K562 (cell line): ENCODE measurements at regions not wholly inside any gene's neighbourhood (a gene's known extent, or its start where the extent isn't known, plus 50 kb on each side); places are given as distances from the start of the nearest gene placed in this dataset.

Source experiments
- ATAC-seq: fragments of 200-7000 bp; cut with Tn5 transposase; 3 replicates; pipeline ENCODE4 v1.9.1; 2020; ENCODE audit warnings: moderate library complexity
- BruUV-seq: library from RNA; stranded (reverse); fragments of 400-500 nt; replicated peaks from 2 replicates; lab custom pipeline; 2021; lab: Mats Ljungman, UMichigan
- CTCF ChIA-PET: fragments of 300-600 bp; formaldehyde crosslinking; extraction: SDS; loops from one replicate; lab custom pipeline; 2021; ENCODE audit warnings: low intra/inter-chr PET ratio; lab: Yijun Ruan, JAX
- POLR2A ChIA-PET: fragments of 300-600, 350-650 bp; sonication (Branson Sonifier 250); formaldehyde crosslinking; extraction: SDS; loops from one replicate; lab custom pipeline; 2021; ENCODE audit warnings: antibody characterized with exemption, inconsistent platforms; lab: Yijun Ruan, JAX
- DNase-seq, 4 experiments: peaks; one replicate each; pipeline versions ENCODE4 v3.0.0 to v3.0.0-alpha.2; 2011 to 2018; ENCODE audit warnings: low spot score in 3 of 4, mixed read lengths in 3 of 4; ENCODE audit errors: extremely low read depth in 1 of 4
- FAIRE-seq: peaks from 2 replicates; lab custom pipeline; 2011; peaks lifted over from hg19 to GRCh38; lab: Jason Lieb, UNC
- H2AFZ ChIP-seq: 2 replicates; pipeline ENCODE4 v1.6.0; 2011; ENCODE audit warnings: low read depth, low read length, control low read depth, inconsistent platforms
- H3K27ac ChIP-seq: fragments of 200-600 bp; 3 replicates; pipeline ENCODE4 v1.8.0; 2011; ENCODE audit warnings: low read depth, mild to moderate bottlenecking, control low read depth, inconsistent platforms, low read length, moderate library complexity, mixed read lengths; ENCODE audit errors: extremely low read depth
- H3K27me3 ChIP-seq, 2 experiments: fragments of 300-600 bp in 1 of 2; 2 replicates in 1 of 2; 3 replicates in 1 of 2; pipeline versions ENCODE4 v1.6.0 to v1.8.0; 2011; ENCODE audit warnings: inconsistent platforms in 2 of 2, low read length in 2 of 2, mild to moderate bottlenecking in 1 of 2, mixed read lengths in 1 of 2, moderate library complexity in 1 of 2; ENCODE audit not compliant: control insufficient read depth in 2 of 2, insufficient read depth in 2 of 2
- H3K36me3 ChIP-seq: fragments of 300-600 bp; 3 replicates; pipeline ENCODE4 v1.8.0; 2011; ENCODE audit warnings: mild to moderate bottlenecking, low read length, inconsistent platforms; ENCODE audit not compliant: control insufficient read depth, insufficient read depth
- H3K4me1 ChIP-seq, 2 experiments: fragments of 200-600 bp in 1 of 2; replicated peaks in 1 of 2; 2 replicates in 1 of 2; 3 replicates in 1 of 2; pipeline versions ENCODE4 v1.5.1 to v1.8.0; 2011; ENCODE audit warnings: inconsistent platforms in 2 of 2, low read length in 2 of 2, mild to moderate bottlenecking in 1 of 2, mixed read lengths in 1 of 2, moderate library complexity in 1 of 2; ENCODE audit not compliant: control insufficient read depth in 2 of 2, insufficient read depth in 2 of 2
- H3K4me2 ChIP-seq: 2 replicates; pipeline ENCODE4 v1.6.1; 2011; ENCODE audit warnings: low read length, control low read depth, inconsistent platforms, mixed read lengths; ENCODE audit not compliant: insufficient read depth
- H3K4me3 ChIP-seq: fragments of 200-600 bp; sonication (generic), shearing (Covaris generic); 2 replicates; pipeline ENCODE4 v1.5.1; 2016; ENCODE audit warnings: control low read depth, inconsistent platforms
- H3K79me2 ChIP-seq: fragments of 200-600 bp; 3 replicates; pipeline ENCODE4 v1.8.0; 2011; ENCODE audit warnings: low read length, inconsistent platforms; ENCODE audit not compliant: control insufficient read depth, insufficient read depth
- H3K9ac ChIP-seq, 2 experiments: 2 replicates each; pipeline versions ENCODE4 v1.6.0 to v1.6.1; 2011; ENCODE audit warnings: low read depth in 2 of 2, low read length in 2 of 2, control low read depth in 1 of 2, inconsistent platforms in 1 of 2, mild to moderate bottlenecking in 1 of 2, mixed read lengths in 1 of 2; ENCODE audit not compliant: insufficient read depth in 1 of 2
- H3K9me1 ChIP-seq: one replicate; pipeline ENCODE4 v1.6.0; 2011; ENCODE audit warnings: inconsistent platforms, mild to moderate bottlenecking, low read length, moderate library complexity; ENCODE audit not compliant: control insufficient read depth, insufficient read depth
- H3K9me3 ChIP-seq: replicated peaks from 2 replicates; pipeline ENCODE4 v1.5.1; 2011; ENCODE audit warnings: low read depth, low read length, inconsistent platforms; ENCODE audit not compliant: control insufficient read depth, insufficient read depth
- H4K20me1 ChIP-seq: replicated peaks from 2 replicates; pipeline ENCODE4 v1.6.1; 2011; ENCODE audit warnings: low read length, inconsistent platforms, mixed read lengths; ENCODE audit not compliant: control insufficient read depth, insufficient read depth
- BCL6 ChIP-seq: fragments of 250-450 bp; sonication (Bioruptor Pico); IDR thresholded peaks from 2 replicates; pipeline ENCODE4 v1.4.0; 2020
- CBFA2T2 ChIP-seq: fragments of 450-650 bp; conservative IDR thresholded peaks from 2 replicates; pipeline ENCODE4 v1.6.1; 2017; ENCODE audit warnings: mild to moderate bottlenecking
- ESRRA ChIP-seq: fragments of 450-650 bp; IDR thresholded peaks from 2 replicates; pipeline ENCODE4 v1.6.1; 2014; ENCODE audit warnings: low read depth, mild to moderate bottlenecking, moderate library complexity, borderline replicate concordance
- IRF2 ChIP-seq: sonication (generic); formaldehyde crosslinking; IDR thresholded peaks from 2 replicates; pipeline ENCODE4 v1.8.1; 2022; ENCODE audit warnings: mild to moderate bottlenecking, missing genetic modification reagents
- KAT7 ChIP-seq: sonication (generic); formaldehyde crosslinking; IDR thresholded peaks from 2 replicates; pipeline ENCODE4 v1.8.0; 2022; ENCODE audit warnings: missing genetic modification reagents, mild to moderate bottlenecking, borderline replicate concordance
- LEF1 ChIP-seq: fragments of 450-650 bp; IDR thresholded peaks from 2 replicates; pipeline ENCODE4 v1.6.1; 2016; ENCODE audit warnings: mild to moderate bottlenecking
- MLLT1 ChIP-seq, 2 experiments: fragments of 450-650 bp; IDR thresholded peaks; 2 replicates each; pipeline ENCODE4 v1.6.1; 2016
- NCOA6 ChIP-seq: fragments of 450-650 bp; IDR thresholded peaks from 2 replicates; pipeline ENCODE4 v1.6.1; 2017; ENCODE audit warnings: mild to moderate bottlenecking
- PML ChIP-seq: IDR thresholded peaks from 2 replicates; pipeline ENCODE4 v1.6.1; 2012; ENCODE audit warnings: low read length, inconsistent platforms
- RBM15 ChIP-seq: fragments of 200-400 bp; formaldehyde crosslinking; IDR thresholded peaks from 2 replicates; pipeline ENCODE4 v1.6.1; 2018; ENCODE audit warnings: mild to moderate bottlenecking, low read length, moderate library complexity; ENCODE audit not compliant: insufficient read depth
- RREB1 ChIP-seq: fragments of 250-450 bp; sonication (Bioruptor Pico); IDR thresholded peaks from 2 replicates; pipeline ENCODE4 v1.4.0; 2020
- TGIF2 ChIP-seq: sonication (generic); formaldehyde crosslinking; IDR thresholded peaks from 2 replicates; pipeline ENCODE4 v1.8.1; 2022; ENCODE audit warnings: mild to moderate bottlenecking, missing genetic modification reagents, moderate library complexity
- ZNF140 ChIP-seq: fragments of 250-450 bp; sonication (Bioruptor Pico); IDR thresholded peaks from 2 replicates; pipeline ENCODE4 v1.8.0; 2021; ENCODE audit warnings: moderate library complexity, mild to moderate bottlenecking, inconsistent platforms
- ZNF146 ChIP-seq: IDR thresholded peaks from one replicate; pipeline ENCODE4 v1.6.1; 2018; ENCODE audit warnings: missing compliant biosample characterization; ENCODE audit not compliant: unreplicated experiment
- ZNF518B ChIP-seq: fragments of 250-450 bp; sonication (Bioruptor Pico); IDR thresholded peaks from 2 replicates; pipeline ENCODE4 v1.5.0; 2021; ENCODE audit warnings: mild to moderate bottlenecking, moderate library complexity
- WGBS: fragments of 100-300 bp; shearing (Covaris generic); methylation state at CpG from one replicate; pipeline ENCODE4 v1.1.6; 2016; ENCODE audit warnings: low coverage, mixed read lengths; ENCODE audit not compliant: insufficient coverage; ENCODE audit errors: missing lambda C conversion rate; 5-methylcytosine and 5-hydroxymethylcytosine counted together
- in situ Hi-C: fragments of 300-500 bp; cut with MboI; formaldehyde crosslinking; loops from 4 replicates; pipeline ENCODE4 v1.15.0; 2018; ENCODE audit warnings: inconsistent platforms, mixed read lengths
- intact Hi-C: fragments of 100-400 bp; cut with micrococcal nuclease; formaldehyde crosslinking; loops from 2 replicates; pipeline ENCODE4 v1.14.2; 2022

DNA sequence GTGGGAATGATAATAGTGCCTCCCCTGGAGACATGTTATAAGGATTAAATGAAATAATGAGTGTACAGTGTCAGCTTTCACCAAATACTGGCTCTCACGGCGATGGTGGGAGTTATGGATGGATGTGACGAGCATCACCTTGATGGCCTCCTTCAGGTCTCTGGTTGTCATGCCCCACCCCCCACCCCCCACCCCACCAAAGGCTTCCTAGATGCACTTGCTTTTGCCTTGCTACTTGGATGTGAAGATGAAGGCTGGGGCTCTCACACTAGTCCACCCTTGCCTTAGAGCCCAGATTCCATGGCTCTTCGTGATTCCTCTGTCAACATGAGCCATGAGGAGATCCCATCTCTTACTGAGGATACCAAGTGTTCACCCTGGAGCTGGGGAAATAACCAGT is 412.3 kb downstream of the NPHP4 start:
- Histone ChIP-seq H3K36me3 (no peaks in the 10 kb centered on the region), H3K4me3 (no peak overlapping the region), H3K9me1 (no peaks in the 10 kb centered on the region), H3K4me2 (no peak overlapping the region), H3K4me1 (no peaks in the 10 kb centered on the region)
- intact Hi-C loops: no loop called here
- no TSS peak for BruUV-seq
- no peak for DNase-seq
- POLR2A ChIA-PET: no interaction called here
- ATAC-seq: no peak
- in situ Hi-C loops: no loop called here
- 3% methylated on average over 4 of the region's 4 CpGs for WGBS
- TF ChIP-seq ZNF140 (CRISPR knock-in tag) (no peak), ZNF518B (CRISPR knock-in tag) (no peak), RREB1 (CRISPR knock-in tag) (no peak), BCL6 (CRISPR knock-in tag) (no peak), RBM15 (no peak), MLLT1 (IDR thresholded peaks at IDR 0.05) (no peak), PML (no peak), IRF2 (CRISPR knock-in tag) (no peak), KAT7 (no peak), CBFA2T2 (no peak), ZNF146 (CRISPR knock-in tag) (no peak), LEF1 (no peak), ESRRA (no peak), NCOA6 (no peak), TGIF2 (CRISPR knock-in tag) (no peak)
- TF ChIP-seq, all 486 proteins: peak for 0
- Histone ChIP-seq H4K20me1 (no peaks in the 10 kb centered on the region), H3K9me3 (no peaks in the 10 kb centered on the region), H3K27me3 (no peaks in the 10 kb centered on the region; a peak in 2 of 5 replicates), H2AFZ (no peak overlapping the region), H3K79me2 (no peaks in the 10 kb centered on the region), H3K9ac (no peak overlapping the region), H3K27ac (no peak overlapping the region)
- FAIRE-seq: no peak
- CTCF ChIA-PET: no interaction called here
